Fibroblast of lung (primary cell): ENCODE measurements at regions not wholly inside any gene's neighbourhood (a gene's known extent, or its start where the extent isn't known, plus 50 kb on each side); places are given as distances from the start of the nearest gene placed in this dataset.
"Not testable (repeated sequence)": the region's sequence is repeated elsewhere in the genome, so short reads cannot be mapped to it uniquely, and the experiment has no call there.

Experiments
- EZH2 ChIP-seq: IDR thresholded peaks from 2 replicates; pipeline ENCODE4 v1.5.1; 2012; ENCODE audit warnings: low read length, control low read depth, mild to moderate bottlenecking; ENCODE audit errors: missing control alignments
- TF ChIP-seq, protein P1 (sequence below), 2 donors: IDR thresholded peaks in 1 of 2; conservative IDR thresholded peaks in 1 of 2; 1 replicate in 1 of 2; 2 replicates in 1 of 2; pipeline ENCODE4 v1.5.1; 2011 to 2012; ENCODE audit warnings: low read length in 2 of 2, control low read depth in 1 of 2, inconsistent platforms in 1 of 2, low read depth in 1 of 2, mild to moderate bottlenecking in 1 of 2

DNA sequence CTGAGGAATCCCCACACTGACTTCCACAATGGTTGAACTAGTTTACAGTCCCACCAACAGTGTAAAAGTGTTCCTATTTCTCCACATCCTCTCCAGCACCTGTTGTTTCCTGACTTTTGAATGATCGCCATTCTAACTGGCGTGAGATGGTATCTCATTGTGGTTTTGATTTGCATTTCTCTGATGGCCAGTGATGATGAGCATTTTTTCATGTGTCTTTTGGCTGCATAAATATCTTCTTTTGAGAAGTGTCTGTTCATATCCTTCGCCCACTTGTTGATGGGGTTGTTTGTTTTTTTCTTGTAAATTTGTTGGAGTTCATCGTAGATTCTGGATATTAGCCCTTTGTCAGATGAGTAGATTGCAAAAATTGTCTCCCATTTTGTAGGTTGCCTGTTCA is 583.1 kb upstream of the RGMB start:
- TF ChIP-seq, protein P1, sequence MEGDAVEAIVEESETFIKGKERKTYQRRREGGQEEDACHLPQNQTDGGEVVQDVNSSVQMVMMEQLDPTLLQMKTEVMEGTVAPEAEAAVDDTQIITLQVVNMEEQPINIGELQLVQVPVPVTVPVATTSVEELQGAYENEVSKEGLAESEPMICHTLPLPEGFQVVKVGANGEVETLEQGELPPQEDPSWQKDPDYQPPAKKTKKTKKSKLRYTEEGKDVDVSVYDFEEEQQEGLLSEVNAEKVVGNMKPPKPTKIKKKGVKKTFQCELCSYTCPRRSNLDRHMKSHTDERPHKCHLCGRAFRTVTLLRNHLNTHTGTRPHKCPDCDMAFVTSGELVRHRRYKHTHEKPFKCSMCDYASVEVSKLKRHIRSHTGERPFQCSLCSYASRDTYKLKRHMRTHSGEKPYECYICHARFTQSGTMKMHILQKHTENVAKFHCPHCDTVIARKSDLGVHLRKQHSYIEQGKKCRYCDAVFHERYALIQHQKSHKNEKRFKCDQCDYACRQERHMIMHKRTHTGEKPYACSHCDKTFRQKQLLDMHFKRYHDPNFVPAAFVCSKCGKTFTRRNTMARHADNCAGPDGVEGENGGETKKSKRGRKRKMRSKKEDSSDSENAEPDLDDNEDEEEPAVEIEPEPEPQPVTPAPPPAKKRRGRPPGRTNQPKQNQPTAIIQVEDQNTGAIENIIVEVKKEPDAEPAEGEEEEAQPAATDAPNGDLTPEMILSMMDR (conservative IDR thresholded peaks at IDR 0.05 in 1 of 2, IDR thresholded peaks at IDR 0.05 in 1 of 2; ENCODE audit: low read depth in 1 of 2, low read length in 2 of 2), result not testable (repeated sequence)
- not testable (repeated sequence) for TF ChIP-seq EZH2
